SK-N-SH (cell line): ENCODE measurements at regions not wholly inside any gene's neighbourhood (a gene's known extent, or its start where the extent isn't known, plus 50 kb on each side); places are given as distances from the start of the nearest gene placed in this dataset.

Source experiments
- CTCF ChIA-PET: fragments of 300-600, 350-600 bp; formaldehyde crosslinking; extraction: SDS; loops from one replicate; lab custom pipeline; 2021; lab: Yijun Ruan, JAX
- POLR2A ChIA-PET: fragments of 350-600 bp; sonication (Branson Sonifier 250); formaldehyde crosslinking; extraction: SDS; loops from one replicate; lab custom pipeline; 2020; ENCODE audit warnings: antibody characterized with exemption, inconsistent platforms; lab: Yijun Ruan, JAX
- DNase-seq: peaks from one replicate; pipeline ENCODE4 v3.0.0; 2012
- H2AFZ ChIP-seq: fragments of 200-600 bp; sonication (generic); 2 replicates; pipeline ENCODE4 v1.8.1; 2016; ENCODE audit warnings: antibody characterized with exemption, mild to moderate bottlenecking, low read depth
- H3F3A ChIP-seq: fragments of 200-600 bp; sonication (generic); replicated peaks from 2 replicates; pipeline ENCODE3; 2016; ENCODE audit warnings: antibody characterized with exemption, mild to moderate bottlenecking; ENCODE audit not compliant: insufficient read depth
- H3K27ac ChIP-seq, 2 experiments: fragments of 200-500 bp in 1 of 2; fragments of 200-600 bp in 1 of 2; sonication (Bioruptor generic) in 1 of 2; sonication (generic), shearing (Covaris generic) in 1 of 2; 2 replicates each; pipeline versions ENCODE4 v1.5.1 to v1.6.1; 2014 to 2016; ENCODE audit warnings: low read depth in 2 of 2, inconsistent platforms in 1 of 2, low read length in 1 of 2, mild to moderate bottlenecking in 1 of 2, mixed read lengths in 1 of 2
- H3K27me3 ChIP-seq: fragments of 200-600 bp; sonication (generic), shearing (Covaris generic); 2 replicates; pipeline ENCODE4 v1.6.1; 2016; ENCODE audit warnings: mixed run types; ENCODE audit not compliant: insufficient read depth
- H3K36me3 ChIP-seq, 2 experiments: fragments of 200-500 bp in 1 of 2; fragments of 200-600 bp in 1 of 2; sonication (Bioruptor generic) in 1 of 2; sonication (generic) in 1 of 2; replicated peaks in 1 of 2; 2 replicates each; pipeline versions ENCODE3 to v1.5.1; 2014 to 2016; ENCODE audit warnings: low read length in 1 of 2, mild to moderate bottlenecking in 1 of 2; ENCODE audit not compliant: insufficient read depth in 2 of 2, control insufficient read depth in 1 of 2
- H3K4me1 ChIP-seq, 2 experiments: fragments of 200-500 bp in 1 of 2; fragments of 200-600 bp in 1 of 2; sonication (Bioruptor generic) in 1 of 2; sonication (generic), shearing (Covaris generic) in 1 of 2; 2 replicates each; pipeline versions ENCODE4 v1.5.1 to v1.6.1; 2014 to 2016; ENCODE audit warnings: low read depth in 1 of 2, low read length in 1 of 2, mixed run types in 1 of 2; ENCODE audit not compliant: insufficient read depth in 2 of 2, control insufficient read depth in 1 of 2
- H3K4me2 ChIP-seq: fragments of 200-600 bp; sonication (generic), shearing (Covaris generic); 2 replicates; pipeline ENCODE4 v1.6.1; 2017; ENCODE audit warnings: mixed run types
- H3K4me3 ChIP-seq, 2 experiments: fragments of 200-500 bp in 1 of 2; fragments of 200-600 bp in 1 of 2; sonication (Bioruptor generic) in 1 of 2; sonication (generic), shearing (Covaris generic) in 1 of 2; 2 replicates each; pipeline versions ENCODE4 v1.5.1 to v1.8.1; 2014 to 2016; ENCODE audit warnings: low read depth in 2 of 2, inconsistent platforms in 1 of 2, low read length in 1 of 2, mild to moderate bottlenecking in 1 of 2, mixed read lengths in 1 of 2, moderate library complexity in 1 of 2
- H3K79me2 ChIP-seq: fragments of 200-600 bp; sonication (generic); 2 replicates; pipeline ENCODE4 v1.8.1; 2017; ENCODE audit warnings: mild to moderate bottlenecking; ENCODE audit not compliant: insufficient read depth
- H3K9ac ChIP-seq: fragments of 200-600 bp; sonication (generic); 2 replicates; pipeline ENCODE4 v1.6.1; 2017; ENCODE audit warnings: mixed run types
- H3K9me2 ChIP-seq: fragments of 200-600 bp; sonication (generic); 2 replicates; pipeline ENCODE4 v1.6.1; 2017; ENCODE audit warnings: mixed run types
- H3K9me3 ChIP-seq: fragments of 200-600 bp; sonication (generic); 2 replicates; pipeline ENCODE4 v1.6.1; 2017; ENCODE audit warnings: mixed run types, mild to moderate bottlenecking, moderate library complexity
- H4K20me1 ChIP-seq: fragments of 200-600 bp; sonication (generic); 2 replicates; pipeline ENCODE4 v1.6.1; 2017; ENCODE audit warnings: mild to moderate bottlenecking, mixed run types; ENCODE audit not compliant: insufficient read depth
- CHD2 ChIP-seq: fragments of 150-350 bp; IDR thresholded peaks from 2 replicates; pipeline ENCODE4 v1.6.1; 2018; ENCODE audit warnings: low read length; ENCODE audit not compliant: partially characterized antibody
- CTCF ChIP-seq: fragments of 200-600 bp; sonication (generic); IDR thresholded peaks from 2 replicates; pipeline ENCODE4 v1.6.1; 2017; ENCODE audit warnings: antibody characterized with exemption, mild to moderate bottlenecking, moderate library complexity
- FOXJ3 ChIP-seq: sonication (generic); formaldehyde crosslinking; IDR thresholded peaks from 2 replicates; pipeline ENCODE4 v1.5.1; 2020; ENCODE audit warnings: mild to moderate bottlenecking, missing genetic modification reagents
- GABPA ChIP-seq: IDR thresholded peaks from 2 replicates; pipeline ENCODE4 v1.4.0; 2012; ENCODE audit warnings: low read depth, mild to moderate bottlenecking
- MAX ChIP-seq: IDR thresholded peaks from 2 replicates; pipeline ENCODE4 v1.4.0; 2012; ENCODE audit warnings: low read depth
- NFIC ChIP-seq: IDR thresholded peaks from 2 replicates; pipeline ENCODE4 v1.4.0; 2012; ENCODE audit warnings: borderline replicate concordance
- RAD21 ChIP-seq: IDR thresholded peaks from 2 replicates; pipeline ENCODE4 v1.6.1; 2012; ENCODE audit warnings: mild to moderate bottlenecking, low read length
- REST ChIP-seq: IDR thresholded peaks from 2 replicates; pipeline ENCODE4 v1.6.1; 2012; ENCODE audit warnings: mild to moderate bottlenecking, low read depth, low read length, moderate library complexity
- RFX5 ChIP-seq: IDR thresholded peaks from 2 replicates; pipeline ENCODE4 v1.6.1; 2012; ENCODE audit warnings: mild to moderate bottlenecking, improper control_type of control experiment, low read length
- RXRA ChIP-seq: IDR thresholded peaks from 2 replicates; pipeline ENCODE4 v1.4.0; 2012; ENCODE audit warnings: low read depth, mild to moderate bottlenecking, borderline replicate concordance
- SIN3A ChIP-seq: IDR thresholded peaks from 2 replicates; pipeline ENCODE4 v1.6.1; 2012; ENCODE audit warnings: low read depth, mild to moderate bottlenecking, low read length, moderate library complexity, borderline replicate concordance
- TEAD4 ChIP-seq: IDR thresholded peaks from 2 replicates; pipeline ENCODE4 v1.4.0; 2012; ENCODE audit warnings: mild to moderate bottlenecking, borderline replicate concordance; ENCODE audit not compliant: insufficient read depth
- USF1 ChIP-seq: IDR thresholded peaks from 2 replicates; pipeline ENCODE4 v1.4.0; 2012; ENCODE audit warnings: low read depth, borderline replicate concordance
- USF2 ChIP-seq: fragments of 150-350 bp; IDR thresholded peaks from 2 replicates; pipeline ENCODE4 v1.6.1; 2017; ENCODE audit warnings: antibody characterized with exemption, low read length, low read depth, borderline replicate concordance
- ZBTB33 ChIP-seq: IDR thresholded peaks from 2 replicates; pipeline ENCODE4 v1.4.0; 2012; ENCODE audit warnings: low read depth, borderline replicate concordance
- WGBS: methylation state at CpG from one replicate; pipeline ENCODE4 v1.1.6; 2017; ENCODE audit warnings: low lambda C conversion rate; 5-methylcytosine and 5-hydroxymethylcytosine counted together

GRCh38 chr15:78697449-78697848 is 56.4 kb upstream of the CHRNB4 start:
- Histone ChIP-seq H3K4me3 (no peak overlapping the region), H3K36me3 (no peaks in the 10 kb centered on the region), H3K9me3 (no peaks in the 10 kb centered on the region), H3K27ac (no peak overlapping the region), H3K27me3 (peaks cover 5% of the 10 kb centered on the region; the same call in 1 of the 2 replicates), H4K20me1 (no peaks in the 10 kb centered on the region), H3K4me2 (no peak overlapping the region), H3K9me2 (no peaks in the 10 kb centered on the region), H3K79me2 (no peaks in the 10 kb centered on the region), H3F3A (no peaks in the 10 kb centered on the region), H2AFZ (no peak overlapping the region), H3K9ac (no peak overlapping the region), H3K4me1 (peaks cover 0 to 19% of the 10 kb centered on the region in 2 experiments; a peak in 1 of 4 replicates)
- no peak for DNase-seq
- POLR2A ChIA-PET: interaction anchor here (2.2 kb wide), 1 partner anchor 26 kb away, joined by 7 read pairs; no protein-coding TSS in a partner anchor
- WGBS: 82% methylated on average over 1 of the region's 1 CpG
- CTCF ChIA-PET: interaction anchor here (1.0 to 2.1 kb wide), 6 partner anchors 12 to 390 kb away, joined by 3 to 7 read pairs (median 4); no protein-coding TSS in a partner anchor
- TF ChIP-seq CHD2 (no peak), USF2 (no peak), TEAD4 (no peak), FOXJ3 (no peak), RXRA (no peak), RAD21 (no peak), ZBTB33 (no peak), MAX (no peak), SIN3A (no peak), CTCF (no peak), NFIC (no peak)
- TF ChIP-seq, all 33 proteins: peak for 0

GRCh38 chr15:78696436-78696835 is 55.4 kb upstream of the CHRNB4 start:
- peaks cover 5% of the 10 kb centered on the region; the same call in 1 of the 2 replicates for H3K27me3 ChIP-seq
- H3K36me3 ChIP-seq: no peaks in the 10 kb centered on the region
- no peak overlapping the region for H3K9ac ChIP-seq
- H3K9me3 ChIP-seq: no peaks in the 10 kb centered on the region
- ChIA-PET POLR2A (interaction anchor here (2.2 kb wide), 1 partner anchor 25 kb away, joined by 7 read pairs; no protein-coding TSS in a partner anchor), CTCF (interaction anchor here (0.6 to 2.1 kb wide), 7 partner anchors 9 to 421 kb away, joined by 3 to 7 read pairs (median 3); partner anchors contain the start of gene ADAMTS7)
- H3K4me2 ChIP-seq: no peak overlapping the region
- H3K4me1 ChIP-seq: peaks cover 0 to 27% of the 10 kb centered on the region in 2 experiments; a peak in 1 of 4 replicates
- H2AFZ ChIP-seq: no peak overlapping the region
- no peak overlapping the region for H3K27ac ChIP-seq
- DNase-seq: no peak
- H3K4me3 ChIP-seq: no peak overlapping the region
- no peaks in the 10 kb centered on the region for H4K20me1 ChIP-seq
- no peaks in the 10 kb centered on the region for H3K9me2 ChIP-seq
- H3K79me2 ChIP-seq: no peaks in the 10 kb centered on the region
- H3F3A ChIP-seq: no peaks in the 10 kb centered on the region
- no peak for TF ChIP-seq RFX5
- no peak for TF ChIP-seq NFIC
- no peak for TF ChIP-seq USF1
- no peak for TF ChIP-seq RAD21
- no peak for TF ChIP-seq USF2
- TF ChIP-seq GABPA: no peak
- no peak for TF ChIP-seq MAX
- TF ChIP-seq REST: no peak
